ENCODE measurements at regions not wholly inside any gene's neighbourhood (a gene's known extent, or its start where the extent isn't known, plus 50 kb on each side); places are given as distances from the start of the nearest gene placed in this dataset.

DNA sequence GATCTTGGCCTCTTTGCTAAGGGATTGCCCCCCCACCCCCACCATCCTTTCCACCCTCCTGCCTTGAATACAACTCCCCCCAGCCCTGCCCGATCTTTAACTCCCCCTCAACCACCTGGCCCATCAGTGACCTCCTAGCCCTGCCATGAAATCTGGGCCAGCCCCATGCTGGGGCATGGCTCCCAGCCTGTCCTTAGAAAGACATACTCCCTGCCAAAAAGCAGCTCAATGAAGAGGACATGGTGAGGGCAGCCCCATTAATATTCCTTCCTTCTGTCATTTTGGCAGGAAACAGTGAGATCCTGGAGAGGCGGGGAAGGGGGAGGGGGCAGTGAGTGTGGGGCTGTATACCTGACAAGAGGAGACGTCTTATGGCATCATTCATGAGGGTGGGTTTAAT lies 66.8 kb upstream of the DISP3 start:
- Histone ChIP-seq H3K9me3 (replicated peaks; ENCODE audit: insufficient read depth, low read length) (no peaks in the 10 kb centered on the region), H3K36me3 (replicated peaks; ENCODE audit: insufficient read depth, low read length) (no peaks in the 10 kb centered on the region), H3F3A (ENCODE audit: insufficient read depth, low read length) (no peaks in the 10 kb centered on the region), H3K79me2 (ENCODE audit: low read length) (no peaks in the 10 kb centered on the region), H3K4me2 (ENCODE audit: low read depth, low read length) (no peak overlapping the region), H4K20me1 (ENCODE audit: insufficient read depth, low read length) (no peaks in the 10 kb centered on the region), H3K27me3 (replicated peaks; ENCODE audit: insufficient read depth, low read length) (peaks cover 87% of the 10 kb centered on the region), H2AFZ (ENCODE audit: low read length) (no peak overlapping the region), H3K9me2 (replicated peaks; ENCODE audit: insufficient read depth, low read length) (no peaks in the 10 kb centered on the region), H3K4me3 (ENCODE audit: low read length) (no peak overlapping the region), H3K27ac (ENCODE audit: low read length) (no peak overlapping the region), H3K4me1 (ENCODE audit: low read length) (no peaks in the 10 kb centered on the region), H3K9ac (ENCODE audit: low read length) (no peak overlapping the region)
- DNase-seq = no peak
- TF ChIP-seq EZH2 (optimal IDR thresholded peaks at IDR 0.05; ENCODE audit: low read depth, low read length) (no peak), EZH2phosphoT487 (IDR thresholded peaks at IDR 0.05; ENCODE audit: low read length) (no peak), CTCF (IDR thresholded peaks at IDR 0.05; ENCODE audit: low read length) (no peak)

- TF ChIP-seq EZH2phosphoT487 (IDR thresholded peaks at IDR 0.05; ENCODE audit: low read length) (no peak), EZH2 (optimal IDR thresholded peaks at IDR 0.05; ENCODE audit: low read depth, low read length) (no peak), CTCF (IDR thresholded peaks at IDR 0.05; ENCODE audit: low read length) (no peak)
- no peaks in the 10 kb centered on the region for H3K36me3 ChIP-seq (replicated peaks; ENCODE audit: insufficient read depth, low read length)
- no peaks in the 10 kb centered on the region for H4K20me1 ChIP-seq (ENCODE audit: insufficient read depth, low read length)
- H3F3A ChIP-seq (ENCODE audit: insufficient read depth, low read length) = no peaks in the 10 kb centered on the region
- H2AFZ ChIP-seq (ENCODE audit: low read length) = no peak overlapping the region
- no peak overlapping the region for H3K4me3 ChIP-seq (ENCODE audit: low read length)
- peaks cover 87% of the 10 kb centered on the region for H3K27me3 ChIP-seq (replicated peaks; ENCODE audit: insufficient read depth, low read length)
- H3K9ac ChIP-seq (ENCODE audit: low read length) = no peak overlapping the region
- no peaks in the 10 kb centered on the region for H3K9me3 ChIP-seq (replicated peaks; ENCODE audit: insufficient read depth, low read length)
- H3K4me1 ChIP-seq (ENCODE audit: low read length) = no peaks in the 10 kb centered on the region
- no peak overlapping the region for H3K27ac ChIP-seq (ENCODE audit: low read length)
- no peak for DNase-seq
- no peaks in the 10 kb centered on the region for H3K9me2 ChIP-seq (replicated peaks; ENCODE audit: insufficient read depth, low read length)
- no peak overlapping the region for H3K4me2 ChIP-seq (ENCODE audit: low read depth, low read length)
- no peaks in the 10 kb centered on the region for H3K79me2 ChIP-seq (ENCODE audit: low read length)
These were observed 65.0 kb upstream of the DISP3 start for GRCh38 chr1:11413986-11414391.

DNA sequence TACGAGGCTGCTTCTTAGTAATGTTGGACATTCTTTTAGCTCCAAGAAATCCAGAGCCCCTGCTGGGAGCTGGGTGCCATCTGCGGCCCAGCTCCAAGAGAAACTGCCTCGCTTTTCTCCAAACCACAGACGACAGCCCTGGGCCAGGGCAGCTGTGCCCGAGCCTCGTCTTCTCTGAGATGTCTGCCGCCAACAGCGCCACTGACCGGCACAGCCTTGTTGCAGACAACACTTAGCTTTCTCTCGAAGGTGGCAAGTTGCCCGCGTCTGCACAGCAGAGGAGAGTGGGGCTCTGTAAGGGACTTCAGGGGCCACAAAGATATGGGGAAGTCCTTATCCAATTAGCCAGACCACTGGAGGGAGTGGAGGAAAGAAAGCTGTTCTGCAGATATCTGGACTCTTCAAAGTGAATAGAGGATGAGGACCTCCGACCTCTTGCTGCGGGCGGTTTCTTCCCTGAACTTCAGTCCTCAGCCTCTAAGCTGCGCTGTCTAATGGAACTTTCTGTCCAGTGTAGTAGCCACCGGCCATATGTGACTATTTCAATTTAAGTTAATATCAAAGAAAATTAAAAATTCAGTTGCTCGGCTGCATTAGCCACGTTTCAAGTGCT lies 63.9 kb upstream of the DISP3 start:
- H3K4me3 ChIP-seq (ENCODE audit: low read length) = no peak overlapping the region
- no peaks in the 10 kb centered on the region for H4K20me1 ChIP-seq (ENCODE audit: insufficient read depth, low read length)
- no peak for DNase-seq
- H3K4me2 ChIP-seq (ENCODE audit: low read depth, low read length) = no peak overlapping the region
- no peak overlapping the region for H3K27ac ChIP-seq (ENCODE audit: low read length)
- H3K4me1 ChIP-seq (ENCODE audit: low read length) = no peaks in the 10 kb centered on the region
- H3K36me3 ChIP-seq (replicated peaks; ENCODE audit: insufficient read depth, low read length) = no peaks in the 10 kb centered on the region
- H3K9me3 ChIP-seq (replicated peaks; ENCODE audit: insufficient read depth, low read length) = no peaks in the 10 kb centered on the region
- peaks cover 78% of the 10 kb centered on the region for H3K27me3 ChIP-seq (replicated peaks; ENCODE audit: insufficient read depth, low read length)
- no peaks in the 10 kb centered on the region for H3K9me2 ChIP-seq (replicated peaks; ENCODE audit: insufficient read depth, low read length)
- H2AFZ ChIP-seq (ENCODE audit: low read length) = no peak overlapping the region
- H3F3A ChIP-seq (ENCODE audit: insufficient read depth, low read length) = no peaks in the 10 kb centered on the region
- no peak overlapping the region for H3K9ac ChIP-seq (ENCODE audit: low read length)
- TF ChIP-seq CTCF (IDR thresholded peaks at IDR 0.05; ENCODE audit: low read length) = no peak
- no peak for TF ChIP-seq EZH2phosphoT487 (IDR thresholded peaks at IDR 0.05; ENCODE audit: low read length)
- no peak for TF ChIP-seq EZH2 (optimal IDR thresholded peaks at IDR 0.05; ENCODE audit: low read depth, low read length)
- no peaks in the 10 kb centered on the region for H3K79me2 ChIP-seq (ENCODE audit: low read length)

Data from MM.1S (cell line).